GM19025 (cell line): ENCODE measurements at regions not wholly inside any gene's neighbourhood (a gene's known extent, or its start where the extent isn't known, plus 50 kb on each side); places are given as distances from the start of the nearest gene placed in this dataset.
"Not testable (repeated sequence)": the region's sequence is repeated elsewhere in the genome, so short reads cannot be mapped to it uniquely, and the experiment has no call there.

ENCODE experiments used
- ATAC-seq: cut with Tn5 transposase; IDR thresholded peaks from one replicate; pipeline ENCODE4 v1.9.1; 2021; ENCODE audit warnings: mild to moderate bottlenecking, low read depth, moderate library complexity; ENCODE audit not compliant: unreplicated experiment

DNA sequence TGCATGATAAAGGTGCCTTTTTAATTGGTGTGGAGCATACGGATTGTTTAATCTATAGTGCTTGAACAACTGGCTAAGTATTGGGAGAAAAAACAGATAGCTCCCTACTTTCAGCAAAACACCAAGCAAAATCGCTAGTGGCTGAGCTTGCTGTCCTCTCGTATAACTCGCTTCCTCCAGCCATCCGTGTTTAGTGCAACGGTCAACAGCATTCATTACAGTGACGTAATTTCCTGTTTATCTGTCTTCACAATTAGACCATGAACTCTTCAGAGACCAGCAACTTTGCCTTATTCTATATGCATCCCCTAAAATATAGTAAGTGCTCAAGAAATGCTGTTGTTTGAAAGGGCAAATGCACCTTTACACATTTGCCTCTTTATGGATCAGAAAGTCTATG lies 511.9 kb downstream of the HAPSTR1 start:
- no peak for ATAC-seq

DNA sequence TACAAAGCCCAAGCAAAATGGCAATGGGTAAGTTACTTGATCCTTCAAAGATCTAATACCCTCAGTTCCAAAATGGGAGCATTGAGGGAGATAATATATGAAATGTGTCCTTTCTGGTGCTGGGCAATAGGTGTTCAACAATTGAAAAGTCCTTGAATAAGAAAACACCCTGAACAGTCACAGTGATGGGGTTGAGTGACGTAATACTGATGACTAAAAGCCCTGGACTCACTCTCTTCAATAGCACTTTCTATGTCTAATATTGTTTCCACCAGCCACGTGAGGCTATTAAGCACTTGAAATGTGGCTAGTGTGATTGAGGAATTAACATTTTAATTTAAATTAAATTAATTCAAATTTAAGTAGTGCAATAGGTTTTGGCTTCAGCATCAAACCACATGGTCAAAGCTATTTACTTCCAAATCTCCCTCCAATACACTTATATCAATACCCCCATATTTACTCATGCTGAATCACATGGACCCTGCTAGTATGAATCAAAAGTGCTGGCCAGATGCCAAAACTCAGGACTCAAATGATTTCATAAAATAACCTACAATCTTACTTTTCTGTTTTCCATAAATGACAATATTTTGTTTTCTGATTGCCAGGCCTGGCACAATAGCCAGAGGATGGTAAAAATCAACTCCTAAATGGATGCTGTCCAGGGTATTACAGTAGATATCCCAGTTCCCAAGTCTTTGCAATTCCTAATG lies 516.2 kb downstream of the HAPSTR1 start:
- no peak for ATAC-seq

DNA sequence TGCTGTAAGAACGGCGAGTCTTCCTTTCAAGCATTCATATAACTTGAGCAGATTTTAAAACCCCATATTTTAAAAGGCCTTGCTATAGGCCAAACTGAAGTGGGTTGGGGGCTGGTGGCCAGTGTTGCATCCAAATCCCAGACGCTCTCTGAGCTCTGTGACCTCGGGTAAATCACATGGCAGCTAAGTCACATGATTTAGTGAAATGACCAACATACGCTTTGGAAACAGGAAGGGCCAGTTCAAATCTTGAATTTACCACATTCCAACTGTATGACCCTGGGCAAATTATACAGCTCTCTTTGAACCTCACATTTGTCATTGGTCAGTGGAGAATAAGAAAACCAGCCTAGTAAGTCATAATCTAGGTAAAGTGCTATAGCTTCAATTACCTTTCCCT lies 519.3 kb downstream of the HAPSTR1 start:
- ATAC-seq, result no peak

DNA sequence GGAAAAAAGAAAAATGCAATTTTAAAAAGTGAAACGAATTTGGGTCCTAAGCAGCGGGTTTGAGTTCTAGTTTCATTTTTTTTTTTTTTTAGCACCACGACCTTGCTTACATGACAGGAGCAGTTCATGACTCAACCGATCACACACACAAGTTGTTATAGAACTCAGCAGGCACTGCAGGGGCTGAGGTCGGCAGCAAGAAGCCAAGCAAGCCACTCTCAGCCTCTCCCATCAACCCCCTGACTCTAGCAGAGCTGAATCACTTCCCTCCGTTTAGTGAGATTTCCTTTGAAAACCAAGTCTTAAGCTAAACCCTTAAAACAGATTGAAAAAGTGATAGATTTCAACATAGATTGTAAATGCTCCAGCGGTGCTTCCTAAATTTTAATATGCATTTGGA lies 520.8 kb downstream of the HAPSTR1 start:
- ATAC-seq, result no peak

DNA sequence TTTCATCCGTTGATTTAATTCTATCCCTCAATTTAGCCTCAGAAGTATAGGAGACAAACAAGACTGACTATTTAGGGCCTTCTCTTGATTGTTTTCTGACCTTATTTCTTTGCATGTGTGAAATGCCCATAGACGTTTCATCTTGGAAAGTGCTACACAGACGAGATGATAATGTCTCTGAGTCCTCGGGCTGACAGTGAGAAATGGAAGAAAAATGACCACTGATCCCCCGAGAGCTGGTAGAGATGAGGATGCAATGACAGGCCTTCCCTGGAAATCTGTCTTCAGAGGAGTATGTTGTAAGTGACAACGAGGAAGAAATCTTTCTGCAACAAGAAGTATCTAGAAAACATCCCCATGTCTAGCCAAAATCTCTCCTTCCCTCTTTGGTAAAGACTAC lies 522.9 kb downstream of the HAPSTR1 start:
- no peak for ATAC-seq

DNA sequence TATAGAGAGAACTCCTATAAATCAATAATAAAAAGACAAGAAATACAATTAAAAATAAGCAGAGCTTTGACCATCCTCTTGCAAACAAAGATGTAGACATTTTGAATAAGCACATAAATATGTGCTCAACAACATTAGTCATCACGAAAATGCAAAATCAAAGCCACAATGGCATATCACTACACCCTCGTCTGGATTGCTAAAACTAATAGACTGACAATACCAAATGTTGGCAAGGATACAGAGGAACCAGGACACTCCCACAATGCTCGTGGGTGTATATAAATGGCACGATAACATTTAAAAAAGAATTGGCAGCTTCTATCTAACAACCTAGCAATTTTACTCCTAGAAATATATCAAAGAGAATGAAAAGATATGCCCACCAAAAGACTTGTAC lies 530.8 kb downstream of the HAPSTR1 start:
- no peak for ATAC-seq

DNA sequence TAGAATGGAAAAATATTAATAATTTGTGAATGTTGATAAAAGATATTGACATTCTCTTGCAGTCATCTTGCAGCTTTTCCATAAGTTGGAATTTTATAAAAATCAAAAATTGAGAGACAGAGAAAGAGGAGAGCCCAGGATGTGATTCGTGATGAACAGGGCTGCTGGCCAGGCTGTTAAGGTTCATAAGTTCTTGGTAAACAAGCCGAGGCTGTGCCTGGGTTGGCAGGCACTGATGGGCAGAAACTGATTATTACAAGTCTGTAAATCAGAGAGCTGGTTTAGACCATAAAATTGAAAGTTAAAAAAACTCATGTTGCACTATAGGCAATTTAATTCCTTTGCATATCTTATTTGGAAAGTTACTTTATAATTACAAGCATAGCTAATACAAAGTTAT lies 533.7 kb downstream of the HAPSTR1 start:
- ATAC-seq, result no peak

DNA sequence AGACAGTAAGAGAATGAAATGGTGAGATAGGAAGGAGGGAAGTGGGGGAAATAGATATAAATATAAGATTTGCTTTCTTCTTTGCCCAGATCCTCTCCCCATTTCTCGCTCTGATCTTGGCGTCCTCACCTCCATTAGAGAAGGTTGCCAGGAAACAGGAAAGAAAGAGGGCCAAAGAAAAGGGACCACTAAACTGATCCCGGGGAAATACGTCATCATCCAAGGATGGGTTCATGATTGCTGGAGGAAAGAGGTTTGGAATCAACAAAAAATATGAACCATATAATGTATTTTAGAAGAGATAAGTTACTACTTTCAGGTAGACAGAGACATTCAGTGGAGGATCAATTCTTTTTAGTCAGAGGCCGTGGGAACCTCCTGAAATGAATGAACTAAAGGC lies 536.0 kb downstream of the HAPSTR1 start:
- no peak for ATAC-seq

DNA sequence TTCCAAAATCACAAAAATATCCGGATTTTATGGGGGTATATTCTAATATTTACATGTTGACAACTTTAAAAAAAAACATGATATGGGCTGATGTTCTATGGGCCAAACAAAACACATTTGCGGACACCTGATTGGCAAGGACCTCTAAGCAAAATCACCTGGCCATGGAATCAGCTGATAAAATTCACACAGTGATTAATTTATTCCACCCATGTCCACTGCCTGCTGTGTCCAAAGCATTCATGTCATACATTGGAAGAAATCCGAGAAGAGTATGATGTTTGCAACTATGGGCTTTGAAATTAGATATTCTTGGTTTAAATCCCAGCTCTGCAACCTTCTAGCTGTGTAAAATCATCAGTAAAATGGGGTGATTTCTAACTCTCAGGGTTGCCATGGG lies 538.7 kb downstream of the HAPSTR1 start:
- no peak for ATAC-seq

DNA sequence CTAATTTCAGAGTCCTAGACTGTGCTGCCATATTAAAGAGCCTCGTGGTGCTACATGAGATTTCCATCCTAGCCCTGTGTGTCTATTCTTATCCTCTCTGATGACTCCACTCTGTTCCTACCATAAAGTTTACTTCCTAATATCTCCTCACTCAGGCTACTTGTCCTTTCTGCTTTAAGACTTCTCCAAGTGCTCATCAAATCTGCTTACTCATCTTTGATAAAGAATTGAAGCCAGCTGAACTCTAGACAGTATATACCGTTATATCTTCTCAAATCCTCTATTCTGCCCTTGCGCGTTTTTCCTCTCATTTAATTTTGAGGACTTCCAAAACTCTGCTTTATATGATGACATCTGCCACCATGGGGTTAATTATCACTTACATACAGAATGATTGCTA lies 539.5 kb downstream of the HAPSTR1 start:
- no peak for ATAC-seq

DNA sequence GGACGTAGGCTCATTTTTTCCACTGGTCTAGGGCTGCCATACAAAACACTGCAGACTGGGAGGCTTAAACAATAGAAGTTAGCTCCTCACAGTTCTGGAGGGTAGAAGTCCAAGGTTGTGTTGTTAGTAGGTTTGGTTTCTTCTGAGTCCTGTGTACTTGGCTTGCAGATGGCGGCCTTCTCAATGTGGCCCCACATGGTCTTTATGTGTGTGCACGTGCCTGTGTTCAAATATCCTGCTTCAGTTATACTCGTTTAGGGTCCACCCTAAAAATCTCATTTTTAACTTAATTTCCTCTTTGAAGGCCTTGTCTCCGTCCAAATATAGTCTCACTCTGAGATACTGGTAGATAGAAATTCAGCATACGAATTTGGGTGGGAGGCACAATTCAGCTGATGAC lies 542.4 kb downstream of the HAPSTR1 start:
- no peak for ATAC-seq

DNA sequence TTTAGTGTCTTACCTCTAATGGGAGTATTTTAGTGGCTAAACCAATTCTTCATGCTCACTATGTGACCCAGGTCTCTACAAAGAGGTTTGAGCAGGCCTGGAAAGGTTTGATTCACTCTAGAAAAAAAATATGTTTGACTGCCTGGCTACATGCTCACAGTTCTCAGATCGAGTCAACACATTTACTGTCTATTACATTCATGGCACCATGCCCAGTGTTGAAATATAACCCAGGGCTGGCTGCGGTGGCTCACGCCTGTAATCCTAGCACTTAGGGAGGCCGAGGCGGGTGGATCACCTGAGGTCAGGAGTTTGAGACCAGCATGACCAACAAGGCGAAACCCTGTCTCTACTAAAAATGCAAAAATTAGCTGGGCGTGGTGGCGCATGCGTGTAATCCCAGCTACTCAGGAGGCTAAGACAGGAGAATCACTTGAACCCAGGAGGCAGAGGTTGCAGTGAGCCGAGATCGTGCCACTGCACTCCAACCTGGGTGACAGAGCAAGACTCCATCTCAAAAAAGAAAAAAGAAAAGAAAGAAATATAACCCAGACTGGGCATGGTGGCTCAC lies 543.8 kb downstream of the HAPSTR1 start:
- not testable (repeated sequence) for ATAC-seq

DNA sequence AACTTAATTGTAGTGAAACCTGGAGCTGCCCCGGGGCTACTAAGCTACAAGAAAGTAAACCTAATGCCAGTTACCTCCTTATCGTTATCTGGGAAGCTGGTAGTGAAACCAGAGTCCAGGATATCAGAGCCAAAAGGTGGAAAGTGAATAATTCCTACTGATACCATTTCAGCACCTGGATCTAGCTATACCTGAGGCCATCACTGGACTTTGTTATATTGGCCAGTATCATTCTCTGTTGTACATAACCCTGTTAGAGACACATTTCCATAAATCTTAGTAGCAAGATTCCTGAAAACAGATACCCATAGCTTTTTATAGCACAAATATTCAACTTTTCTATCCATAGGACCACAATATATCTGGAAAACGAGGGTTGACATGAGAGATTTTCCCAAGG lies 538.0 kb downstream of the GRIN2A start:
- no peak for ATAC-seq

DNA sequence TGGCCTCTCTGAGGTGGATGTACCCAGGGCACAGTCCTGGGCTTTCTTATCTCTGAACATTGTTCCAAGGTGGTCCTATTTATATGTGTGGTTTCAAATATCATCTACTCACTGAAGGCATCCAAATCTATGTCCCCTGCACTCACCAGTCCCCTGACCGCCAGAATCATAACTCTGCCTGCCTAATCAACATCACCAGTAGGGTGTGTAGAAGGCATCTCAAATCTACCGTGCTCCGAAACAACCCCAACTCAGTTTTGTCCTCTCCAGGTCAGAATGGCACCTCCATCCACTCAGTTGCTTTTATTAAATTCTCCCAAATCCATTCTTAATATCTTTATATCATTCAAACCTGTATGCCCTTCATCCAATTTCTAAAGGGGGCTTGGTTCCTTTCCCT lies 536.3 kb downstream of the GRIN2A start:
- no peak for ATAC-seq

DNA sequence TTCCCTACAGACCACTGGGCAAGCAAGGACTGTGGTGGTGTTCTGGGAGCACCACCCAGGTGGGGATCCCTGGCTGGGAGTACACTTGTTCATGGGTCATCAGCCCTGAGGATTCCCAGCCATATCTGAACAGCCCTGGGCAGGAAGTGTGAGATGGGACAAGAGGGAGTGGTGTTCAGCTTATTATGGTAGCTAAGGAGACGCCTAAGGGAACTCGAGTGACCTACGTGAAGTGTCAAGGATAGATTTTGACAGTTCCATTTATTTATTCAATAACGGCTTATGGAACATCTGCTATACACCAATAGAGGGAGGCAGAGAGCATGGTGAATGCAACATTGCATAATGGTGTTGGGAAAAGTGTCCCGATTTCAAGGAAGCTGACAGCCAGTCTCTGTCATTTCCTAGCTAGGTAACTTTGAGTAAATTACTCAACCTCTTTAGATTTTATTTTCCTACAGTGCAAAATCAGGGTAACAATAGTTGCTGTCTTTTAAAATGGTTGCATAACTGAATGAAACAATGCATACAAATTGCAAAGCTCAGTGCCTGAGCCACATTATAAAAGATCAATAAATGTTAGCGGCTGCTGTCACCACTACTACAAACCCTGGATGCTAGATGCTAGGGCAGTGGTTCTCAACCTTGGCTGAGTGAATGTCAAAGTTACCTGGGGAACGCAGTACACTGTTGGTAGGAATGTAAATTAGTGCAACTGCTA lies 534.1 kb downstream of the GRIN2A start:
- no peak for ATAC-seq

DNA sequence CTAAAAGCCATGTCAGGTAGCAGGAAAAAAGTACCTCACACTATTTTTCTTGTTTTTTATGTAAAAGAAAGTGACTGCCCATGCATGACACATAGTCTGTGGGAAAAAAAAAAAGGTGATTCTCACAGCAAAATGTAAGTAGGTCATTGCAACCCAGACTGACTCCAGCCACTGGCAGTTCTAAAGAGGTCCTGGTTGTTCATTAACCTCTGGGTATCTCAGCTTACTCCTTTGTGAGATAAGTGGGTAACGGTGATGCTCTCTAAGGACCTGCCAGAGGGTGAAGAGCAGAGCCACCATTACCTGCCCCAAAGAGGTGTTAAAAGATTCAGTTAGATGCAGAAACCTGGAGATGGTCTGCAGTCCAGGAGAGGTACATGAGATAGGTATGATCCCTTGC lies 531.9 kb downstream of the GRIN2A start:
- ATAC-seq, result no peak

DNA sequence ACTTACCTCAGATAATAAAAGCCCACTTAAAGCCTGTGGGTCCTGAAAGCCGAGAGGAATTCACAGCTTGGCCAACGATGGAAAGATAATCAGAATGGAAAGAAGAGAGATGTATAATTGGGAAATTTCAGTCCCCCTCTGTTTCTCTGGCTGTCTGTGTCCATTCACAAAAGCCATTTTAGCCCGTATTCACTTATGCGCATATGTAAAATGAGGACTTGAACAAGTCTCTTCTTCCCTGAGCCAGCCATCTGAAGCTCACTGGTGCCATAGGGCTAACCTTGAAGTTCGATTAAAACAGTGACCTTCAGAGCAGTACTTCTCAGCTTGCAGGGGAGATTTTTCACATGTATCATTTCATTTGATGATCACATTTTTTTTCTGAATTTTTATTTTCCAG lies 527.2 kb downstream of the GRIN2A start:
- ATAC-seq, result no peak

DNA sequence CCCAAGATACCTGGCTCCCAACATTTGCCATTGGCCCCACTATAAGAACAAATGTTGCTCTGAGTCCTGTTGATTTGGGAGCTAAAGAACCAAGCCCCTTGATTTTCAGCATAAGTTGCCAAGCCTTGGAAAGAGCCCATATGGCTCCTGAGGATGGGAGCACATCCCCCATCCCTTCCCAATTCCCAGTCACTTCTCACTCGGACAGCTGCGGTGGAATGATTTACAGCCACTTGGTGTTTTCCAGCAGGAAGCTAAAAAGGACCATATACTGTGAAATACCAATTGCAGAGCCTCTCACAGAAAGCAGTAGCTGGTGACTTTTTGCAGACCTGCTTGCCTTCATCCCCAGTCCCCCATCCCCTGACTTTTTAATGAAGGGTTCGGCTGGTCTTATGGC lies 524.6 kb downstream of the GRIN2A start:
- ATAC-seq, result no peak

DNA sequence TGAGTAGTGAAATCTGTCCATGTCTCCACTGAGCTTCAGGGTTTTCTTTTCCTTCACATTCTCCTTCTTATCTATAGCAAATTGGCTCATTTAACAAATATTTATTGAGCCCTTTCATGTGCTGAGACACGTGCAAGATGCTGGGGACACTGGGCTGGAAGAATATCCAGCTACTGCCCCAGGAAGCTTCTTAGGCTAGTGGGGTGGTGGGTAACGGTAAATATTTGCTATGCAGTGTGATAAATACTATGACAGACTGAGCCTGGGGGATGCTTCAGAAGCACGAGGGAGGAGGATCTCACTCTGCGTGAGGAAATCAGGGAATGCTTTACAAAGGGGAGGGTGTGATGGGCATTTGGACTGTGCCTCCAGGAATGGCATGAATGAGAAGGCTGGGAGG lies 524.1 kb downstream of the GRIN2A start:
- no peak for ATAC-seq

DNA sequence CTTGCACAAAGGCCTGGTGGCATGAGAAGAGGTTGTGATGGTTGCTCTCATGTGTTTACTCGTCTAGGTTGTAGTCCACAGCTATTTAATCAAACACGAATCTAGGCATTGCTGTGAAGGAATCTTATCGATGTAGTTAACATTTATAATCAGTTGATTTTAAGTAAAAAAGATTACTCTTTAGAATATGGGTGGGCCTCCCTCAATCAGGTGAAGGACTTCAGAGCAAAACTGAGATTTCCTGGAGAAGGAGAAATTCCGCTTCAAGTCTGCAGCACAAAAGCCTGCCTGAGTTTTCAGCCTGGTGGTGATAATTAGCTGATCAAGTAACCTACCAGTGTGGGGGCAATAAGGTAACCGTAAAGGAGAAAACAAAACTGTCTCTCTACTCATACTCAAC lies 523.6 kb downstream of the GRIN2A start:
- ATAC-seq, result no peak

DNA sequence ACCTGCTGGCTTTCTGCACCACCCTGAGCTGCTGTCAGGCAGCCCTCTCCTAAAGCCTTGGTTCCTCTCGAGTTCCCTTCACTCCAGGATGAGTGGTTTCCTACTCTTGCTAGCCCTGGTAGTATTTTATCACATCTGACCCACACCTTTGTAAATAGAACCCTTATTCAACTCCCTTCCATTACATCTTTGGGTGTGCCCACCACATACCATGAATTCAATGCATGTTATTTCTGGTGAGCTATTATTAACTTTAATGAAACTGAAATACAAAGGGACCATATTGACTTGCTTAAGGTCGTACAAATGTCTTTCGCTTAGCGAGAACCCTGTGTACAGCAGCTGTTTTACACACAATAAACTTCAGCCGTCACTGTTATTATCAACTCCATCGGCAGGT lies 521.3 kb downstream of the GRIN2A start:
- ATAC-seq, result no peak
